Caco-2 (cell line): ENCODE measurements at regions not wholly inside any gene's neighbourhood (a gene's known extent, or its start where the extent isn't known, plus 50 kb on each side); places are given as distances from the start of the nearest gene placed in this dataset.

Experiments
- BruUV-seq: library from RNA; stranded (reverse); fragments of 400-500 nt; replicated peaks from 2 replicates; lab custom pipeline; 2021; lab: Mats Ljungman, UMichigan
- CTCF ChIA-PET: fragments of 300-600 bp; sonication (Branson Sonifier 250); formaldehyde crosslinking; loops from one replicate; lab custom pipeline; 2022; ENCODE audit warnings: antibody characterized with exemption; lab: Charles Lee
- POLR2A ChIA-PET: fragments of 300-600 bp; sonication (Branson Sonifier 250); formaldehyde crosslinking; loops from one replicate; lab custom pipeline; 2022; ENCODE audit warnings: antibody characterized with exemption; lab: Charles Lee
- DNase-seq, 2 experiments: peaks; one replicate each; pipeline versions ENCODE4 v3.0.0 to v3.0.0-alpha.2; 2020 to 2022
- H3K27me3 ChIP-seq: replicated peaks from 2 replicates; pipeline ENCODE4 v1.6.0; 2011; ENCODE audit warnings: low read length; ENCODE audit not compliant: control insufficient read depth, insufficient read depth
- H3K36me3 ChIP-seq: 2 replicates; pipeline ENCODE4 v1.5.1; 2011; ENCODE audit warnings: low read length; ENCODE audit not compliant: control insufficient read depth, insufficient read depth
- H3K4me1 ChIP-seq: fragments of 250-450 bp; sonication (Bioruptor Pico); 2 replicates; pipeline ENCODE4 v1.5.1; 2020; ENCODE audit warnings: mild to moderate bottlenecking
- H3K4me3 ChIP-seq: 2 replicates; pipeline ENCODE4 v1.5.1; 2011; ENCODE audit warnings: low read depth, mild to moderate bottlenecking, control low read depth, low read length
- H3K9me3 ChIP-seq: fragments of 250-450 bp; sonication (Bioruptor Pico); 2 replicates; pipeline ENCODE4 v1.5.1; 2020; ENCODE audit warnings: mild to moderate bottlenecking, moderate library complexity
- H3K27ac Mint-ChIP-seq: one replicate; pipeline ENCODE4 v1.8.0; 2022; ENCODE audit warnings: mixed read lengths; ENCODE audit not compliant: unreplicated experiment
- H3K27me3 Mint-ChIP-seq: one replicate; pipeline ENCODE4 v1.8.0; 2022; ENCODE audit warnings: mixed read lengths; ENCODE audit not compliant: insufficient read depth, unreplicated experiment
- H3K36me3 Mint-ChIP-seq: one replicate; pipeline ENCODE4 v1.8.0; 2022; ENCODE audit warnings: mild to moderate bottlenecking, mixed read lengths; ENCODE audit not compliant: insufficient read depth, unreplicated experiment
- H3K4me1 Mint-ChIP-seq: one replicate; pipeline ENCODE4 v1.8.0; 2022; ENCODE audit warnings: low read depth, mixed read lengths; ENCODE audit not compliant: unreplicated experiment
- H3K4me3 Mint-ChIP-seq: one replicate; pipeline ENCODE4 v1.8.0; 2022; ENCODE audit warnings: mild to moderate bottlenecking, moderate library complexity, mixed read lengths; ENCODE audit not compliant: unreplicated experiment
- H3K9me3 Mint-ChIP-seq: one replicate; pipeline ENCODE4 v1.8.0; 2022; ENCODE audit warnings: mixed read lengths; ENCODE audit not compliant: unreplicated experiment
- CTCF ChIP-seq, 2 experiments: fragments of 200-600 bp in 1 of 2; IDR thresholded peaks; 1 replicate in 1 of 2; 2 replicates in 1 of 2; pipeline versions ENCODE4 v1.5.1 to v1.8.0; 2011 to 2022; ENCODE audit warnings: antibody characterized with exemption in 1 of 2, control low read depth in 1 of 2, inconsistent platforms in 1 of 2, low read depth in 1 of 2, low read length in 1 of 2, mild to moderate bottlenecking in 1 of 2, moderate library complexity in 1 of 2; ENCODE audit not compliant: insufficient read depth in 1 of 2, severe bottlenecking in 1 of 2, unreplicated experiment in 1 of 2
- intact Hi-C: fragments of 100-400 bp; cut with micrococcal nuclease; formaldehyde crosslinking; loops from one replicate; pipeline ENCODE4 v1.10.0; 2022; ENCODE audit not compliant: unreplicated experiment

- Mint-ChIP-seq H3K27ac (no peak overlapping the region), H3K4me3 (no peak overlapping the region), H3K9me3 (no peaks in the 10 kb centered on the region), H3K27me3 (no peaks in the 10 kb centered on the region), H3K4me1 (no peaks in the 10 kb centered on the region), H3K36me3 (no peaks in the 10 kb centered on the region)
- Histone ChIP-seq H3K36me3 (no peaks in the 10 kb centered on the region), H3K9me3 (no peaks in the 10 kb centered on the region), H3K4me3 (no peak overlapping the region), H3K27me3 (no peaks in the 10 kb centered on the region), H3K4me1 (no peaks in the 10 kb centered on the region)
- no peak for DNase-seq
- ChIA-PET CTCF (no interaction called here), POLR2A (no interaction called here)
- intact Hi-C loops = no loop called here
- no TSS peak for BruUV-seq
- TF ChIP-seq CTCF (IDR thresholded peaks at IDR 0.05; ENCODE audit: insufficient read depth in 1 of 2, low read depth in 1 of 2, low read length in 1 of 2, severe bottlenecking in 1 of 2, unreplicated experiment in 1 of 2) = no peak
Observed at GRCh38 chr17:73983621-73984400, 219.7 kb upstream of the RPL38 start.

- no peak overlapping the region for H3K4me3 ChIP-seq
- Mint-ChIP-seq H3K9me3 (no peaks in the 10 kb centered on the region), H3K36me3 (no peaks in the 10 kb centered on the region), H3K4me1 (no peaks in the 10 kb centered on the region), H3K4me3 (no peak overlapping the region), H3K27me3 (no peaks in the 10 kb centered on the region), H3K27ac (no peak overlapping the region)
- no peaks in the 10 kb centered on the region for H3K36me3 ChIP-seq
- DNase-seq = no peak
- POLR2A ChIA-PET = no interaction called here
- no peaks in the 10 kb centered on the region for H3K4me1 ChIP-seq
- no peaks in the 10 kb centered on the region for H3K27me3 ChIP-seq
- CTCF ChIA-PET = interaction anchor here (0.7 kb wide), 1 partner anchor 187 kb away, joined by 3 read pairs; no protein-coding TSS in a partner anchor
- no peaks in the 10 kb centered on the region for H3K9me3 ChIP-seq
- BruUV-seq = no TSS peak
- intact Hi-C loops = no loop called here
- no peak for TF ChIP-seq CTCF (IDR thresholded peaks at IDR 0.05; ENCODE audit: insufficient read depth in 1 of 2, low read depth in 1 of 2, low read length in 1 of 2, severe bottlenecking in 1 of 2, unreplicated experiment in 1 of 2)
Observed at GRCh38 chr17:73984941-73985340, 218.5 kb upstream of the RPL38 start.

GRCh38 chr17:73985466-73986015 lies 217.9 kb upstream of the RPL38 start:
- POLR2A ChIA-PET = no interaction called here
- no peaks in the 10 kb centered on the region for H3K4me1 Mint-ChIP-seq

More at GRCh38 chr17:73985466-73986015, 217.9 kb upstream of the RPL38 start:
- Histone ChIP-seq H3K27me3 (no peaks in the 10 kb centered on the region), H3K36me3 (no peaks in the 10 kb centered on the region), H3K4me1 (no peaks in the 10 kb centered on the region), H3K9me3 (no peaks in the 10 kb centered on the region), H3K4me3 (no peak overlapping the region)
- BruUV-seq = no TSS peak
- H3K9me3 Mint-ChIP-seq = no peaks in the 10 kb centered on the region
- CTCF ChIA-PET = no interaction called here
- no peaks in the 10 kb centered on the region for H3K27me3 Mint-ChIP-seq
- intact Hi-C loops = no loop called here
- H3K27ac Mint-ChIP-seq = no peak overlapping the region
- DNase-seq = no peak
- no peak overlapping the region for H3K4me3 Mint-ChIP-seq
- H3K36me3 Mint-ChIP-seq = no peaks in the 10 kb centered on the region
- no peak for TF ChIP-seq CTCF (IDR thresholded peaks at IDR 0.05; ENCODE audit: insufficient read depth in 1 of 2, low read depth in 1 of 2, low read length in 1 of 2, severe bottlenecking in 1 of 2, unreplicated experiment in 1 of 2)
